ENCODE measurements at regions not wholly inside any gene's neighbourhood (a gene's known extent, or its start where the extent isn't known, plus 50 kb on each side); places are given as distances from the start of the nearest gene placed in this dataset.

GRCh38 chr11:98243897-98244296, 776.9 kb upstream of the CNTN5 start (continued):
- TF ChIP-seq EZH2phosphoT487 (IDR thresholded peaks at IDR 0.05; ENCODE audit: unreplicated experiment): no peak
- no peak for TF ChIP-seq POLR2AphosphoS5 (IDR thresholded peaks at IDR 0.05; ENCODE audit: low read depth)
- no peak for TF ChIP-seq ETS1 (IDR thresholded peaks at IDR 0.05)
- TF ChIP-seq ZNF462 (CRISPR knock-in tag; IDR thresholded peaks at IDR 0.05): no peak

- H4K20me1 ChIP-seq (replicated peaks; ENCODE audit: insufficient read depth): no peaks in the 10 kb centered on the region
- no peaks in the 10 kb centered on the region for H3K36me3 ChIP-seq (ENCODE audit: insufficient read depth)
- no peak overlapping the region for H2AFZ ChIP-seq
- no peaks in the 10 kb centered on the region for H3K27me3 ChIP-seq (ENCODE audit: insufficient read depth)
- no peak overlapping the region for H3K27ac ChIP-seq (ENCODE audit: low read depth)
- Mint-ChIP-seq H3K9me3 (no peaks in the 10 kb centered on the region), H3K36me3 (ENCODE audit: low read depth) (no peaks in the 10 kb centered on the region; the same call in 2 of the 3 replicates), H3K27me3 (ENCODE audit: insufficient read depth, low read depth, poor library complexity) (no peaks in the 10 kb centered on the region), H3K27ac (no peak overlapping the region), H3K4me1 (no peaks in the 10 kb centered on the region), H3K4me3 (no peak overlapping the region)
- no peak for TF ChIP-seq NANOG (IDR thresholded peaks at IDR 0.05; ENCODE audit: borderline replicate concordance)
- TF ChIP-seq CREB1 (CRISPR knock-in tag; IDR thresholded peaks at IDR 0.05; ENCODE audit: low read depth): no peak
- TF ChIP-seq ZNF331 (CRISPR knock-in tag; IDR thresholded peaks at IDR 0.05; ENCODE audit: low read depth): no peak
- no peaks in the 10 kb centered on the region for H3K9me2 ChIP-seq (ENCODE audit: insufficient read depth)
- no peaks in the 10 kb centered on the region for H3F3A ChIP-seq (replicated peaks; ENCODE audit: low read depth)
- no peak for ATAC-seq
- no peaks in the 10 kb centered on the region for H3K79me2 ChIP-seq (replicated peaks; ENCODE audit: insufficient read depth)
- no peaks in the 10 kb centered on the region for H3K4me1 ChIP-seq (ENCODE audit: insufficient read depth)
- H3K4me3 ChIP-seq: no peak overlapping the region
- no peak for DNase-seq (ENCODE audit: low spot score)
- no peak overlapping the region for H3K4me2 ChIP-seq
Observed at GRCh38 chr11:98260983-98261382, 759.8 kb upstream of the CNTN5 start.

Data from GM23338 (cell line).